ENCODE measurements at regions not wholly inside any gene's neighbourhood (a gene's known extent, or its start where the extent isn't known, plus 50 kb on each side); places are given as distances from the start of the nearest gene placed in this dataset.

DNA sequence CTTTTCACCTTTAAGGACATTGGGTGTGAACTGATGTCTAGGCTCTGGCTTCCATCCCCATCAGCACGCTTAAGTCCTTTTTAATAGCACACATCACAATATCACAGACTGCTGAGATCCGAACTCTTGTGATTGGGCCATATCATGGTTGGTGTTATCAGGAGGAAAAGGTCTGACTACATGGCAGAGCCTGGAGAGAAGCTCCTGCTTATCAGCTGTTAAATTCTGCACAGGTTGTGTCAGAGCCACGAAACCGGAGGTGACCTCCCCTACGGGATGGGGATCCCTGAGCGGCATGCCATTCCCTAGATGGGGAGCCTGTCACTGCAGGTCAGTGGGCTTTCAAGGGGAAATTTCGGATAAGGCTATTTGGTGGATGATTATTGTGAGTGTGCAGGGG, 182.4 kb downstream of the INHBA start:
- no peak for FAIRE-seq

DNA sequence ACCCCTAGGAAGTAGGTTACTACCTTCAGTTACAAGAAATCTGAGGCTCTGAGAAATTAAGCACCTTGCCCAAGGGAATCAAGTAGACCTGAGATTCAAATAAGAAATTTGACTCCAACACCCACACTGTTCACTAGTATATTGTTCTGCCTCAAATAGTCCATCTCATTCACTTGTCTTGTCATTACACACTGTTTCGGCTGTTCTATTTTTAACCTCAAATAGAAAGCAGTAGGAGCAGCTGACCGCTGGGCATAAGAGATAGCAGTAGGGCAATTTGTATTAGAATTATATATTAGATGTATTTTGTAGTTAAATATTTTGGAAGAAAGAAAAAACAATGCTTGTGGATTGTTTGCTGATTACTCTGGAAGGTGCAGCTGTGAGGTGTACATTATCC, 185.1 kb downstream of the INHBA start:
- no peak for FAIRE-seq

- FAIRE-seq: no peak
These were observed 194.1 kb downstream of the INHBA start for GRCh38 chr7:41508755-41509154.

DNA sequence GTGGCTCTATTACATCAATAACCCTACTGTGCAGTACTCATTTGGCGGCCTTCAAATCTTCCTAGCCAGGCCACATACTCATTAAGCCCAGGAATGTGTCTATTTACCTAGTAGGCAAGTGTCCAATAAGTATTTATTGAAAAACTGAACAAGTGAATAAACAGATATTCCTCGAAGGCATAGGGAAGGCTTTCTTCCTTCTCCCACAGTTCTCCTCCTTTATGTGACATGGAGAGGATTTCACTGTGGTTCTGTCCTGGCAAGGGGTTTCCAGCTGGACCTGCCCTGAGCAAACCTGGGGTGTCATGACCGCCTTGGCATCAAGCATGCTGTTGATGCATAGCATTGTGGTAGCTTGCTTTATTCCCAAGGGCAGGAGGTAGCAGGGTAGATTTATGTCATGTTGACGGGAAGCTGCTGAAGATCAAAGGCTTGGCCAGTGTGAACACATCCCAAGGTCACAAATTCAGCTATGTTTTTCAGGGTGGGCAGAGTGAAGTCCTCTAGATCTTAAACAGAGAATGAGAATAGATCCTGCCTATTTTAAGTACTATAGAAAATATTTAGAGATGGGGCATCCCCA, 195.1 kb downstream of the INHBA start:
- no peak for FAIRE-seq

GRCh38 chr7:41504214-41504980, 198.5 kb downstream of the INHBA start:
- no peak for FAIRE-seq

- FAIRE-seq: no peak
These were observed 199.5 kb downstream of the INHBA start for GRCh38 chr7:41503438-41503837.

- no peak for FAIRE-seq
These were observed 201.4 kb downstream of the INHBA start for GRCh38 chr7:41501466-41501865.

DNA sequence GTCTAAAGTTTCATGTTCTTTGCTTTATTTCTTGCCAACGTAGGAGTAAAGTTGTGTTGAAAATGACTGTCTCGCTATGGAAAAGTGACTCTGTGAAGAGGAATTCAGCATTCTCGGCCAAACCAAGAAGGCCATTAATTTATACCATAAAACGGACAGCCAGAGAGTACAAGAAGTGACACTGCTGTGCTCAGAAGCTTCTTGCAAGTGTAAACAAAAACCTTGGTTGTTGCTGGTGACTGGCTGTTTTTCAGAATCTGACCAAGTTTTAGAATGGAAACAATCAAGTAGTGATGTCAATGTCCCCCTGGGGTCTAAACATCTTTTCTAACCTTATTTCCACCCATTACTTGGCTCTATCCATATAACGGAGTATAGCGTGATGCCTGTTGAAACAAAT, 201.9 kb downstream of the INHBA start:
- FAIRE-seq: no peak

- no peak for FAIRE-seq
These were observed 210.3 kb downstream of the INHBA start for GRCh38 chr7:41492603-41493002.

GRCh38 chr7:41491883-41492471, 210.9 kb downstream of the INHBA start:
- no peak for FAIRE-seq

- no peak for FAIRE-seq
These were observed 211.6 kb downstream of the INHBA start for GRCh38 chr7:41491308-41491707.

DNA sequence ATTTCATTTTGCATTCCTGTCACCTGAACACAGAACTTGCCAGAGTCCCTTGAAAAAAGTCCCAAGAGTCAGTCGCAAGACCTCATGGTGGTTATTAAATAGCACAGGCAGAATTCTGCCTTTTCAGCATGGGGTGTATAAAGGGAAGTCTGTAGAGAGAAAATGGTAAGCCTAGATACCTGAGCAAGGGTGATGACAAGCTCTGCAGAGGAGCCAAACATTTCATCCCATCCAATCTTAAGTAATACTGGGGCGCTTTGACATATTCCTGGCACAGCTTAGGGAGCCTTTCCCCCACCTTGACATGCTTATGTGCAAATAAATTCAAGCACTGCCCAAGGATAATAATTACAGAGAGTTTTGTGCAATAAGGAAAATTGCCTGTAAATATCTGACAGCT, 213.0 kb downstream of the INHBA start:
- no peak for FAIRE-seq

DNA sequence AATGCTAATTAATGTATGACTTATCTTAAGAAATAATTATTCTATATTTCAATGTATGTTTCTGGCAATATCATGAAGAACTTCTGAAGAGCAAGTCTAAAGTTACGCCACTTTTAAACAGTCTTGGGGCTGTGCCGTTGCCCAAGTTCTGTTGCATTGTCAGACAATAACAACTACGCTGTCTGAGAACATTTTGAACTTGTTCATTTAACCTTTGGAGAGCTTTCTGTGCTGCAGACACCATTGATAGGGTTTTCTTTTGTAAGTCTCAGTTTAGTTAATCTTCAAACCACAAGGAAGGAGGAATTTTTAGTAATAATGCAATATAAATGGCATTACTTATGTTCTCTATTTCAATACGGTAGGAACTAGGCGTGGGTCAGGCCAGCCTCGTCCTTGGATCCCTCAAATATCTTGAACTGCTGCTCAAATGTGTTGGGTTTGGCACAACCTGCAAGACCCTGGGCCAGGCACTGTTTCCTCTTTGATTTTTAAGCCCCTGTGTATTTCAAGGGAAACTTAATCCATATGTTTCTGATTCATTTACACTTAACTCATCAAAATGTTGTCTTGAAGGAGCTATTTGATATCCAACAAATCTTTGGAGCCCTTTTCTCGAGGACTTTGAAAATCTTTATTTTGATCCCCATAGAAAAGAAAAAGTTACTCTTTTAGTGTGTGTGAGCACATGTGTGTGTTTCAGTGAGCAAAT, 215.5 kb downstream of the INHBA start:
- FAIRE-seq: no peak

GRCh38 chr7:41481353-41481752, 221.5 kb downstream of the INHBA start:
- no peak for FAIRE-seq

DNA sequence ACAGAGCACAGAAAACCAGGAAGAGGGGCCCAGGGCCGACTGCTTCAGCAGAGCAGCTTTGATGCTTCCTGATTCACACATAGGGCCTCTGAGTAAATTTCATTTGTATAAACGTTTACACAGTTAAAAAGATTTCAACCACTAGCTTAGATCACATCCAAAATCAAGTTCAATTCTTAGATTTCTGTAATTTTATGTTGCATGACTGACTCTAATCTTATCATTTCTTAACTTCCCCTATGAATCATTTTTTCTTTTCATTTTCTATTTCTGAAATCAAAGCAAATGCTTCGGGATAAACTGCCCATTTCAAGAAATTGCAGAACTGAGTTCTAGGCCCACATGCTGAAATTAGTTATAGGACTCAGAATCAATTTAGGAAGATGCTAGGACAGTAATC, 224.7 kb downstream of the INHBA start:
- no peak for FAIRE-seq

- FAIRE-seq: no peak
These were observed 226.5 kb downstream of the INHBA start for GRCh38 chr7:41476460-41476803.

DNA sequence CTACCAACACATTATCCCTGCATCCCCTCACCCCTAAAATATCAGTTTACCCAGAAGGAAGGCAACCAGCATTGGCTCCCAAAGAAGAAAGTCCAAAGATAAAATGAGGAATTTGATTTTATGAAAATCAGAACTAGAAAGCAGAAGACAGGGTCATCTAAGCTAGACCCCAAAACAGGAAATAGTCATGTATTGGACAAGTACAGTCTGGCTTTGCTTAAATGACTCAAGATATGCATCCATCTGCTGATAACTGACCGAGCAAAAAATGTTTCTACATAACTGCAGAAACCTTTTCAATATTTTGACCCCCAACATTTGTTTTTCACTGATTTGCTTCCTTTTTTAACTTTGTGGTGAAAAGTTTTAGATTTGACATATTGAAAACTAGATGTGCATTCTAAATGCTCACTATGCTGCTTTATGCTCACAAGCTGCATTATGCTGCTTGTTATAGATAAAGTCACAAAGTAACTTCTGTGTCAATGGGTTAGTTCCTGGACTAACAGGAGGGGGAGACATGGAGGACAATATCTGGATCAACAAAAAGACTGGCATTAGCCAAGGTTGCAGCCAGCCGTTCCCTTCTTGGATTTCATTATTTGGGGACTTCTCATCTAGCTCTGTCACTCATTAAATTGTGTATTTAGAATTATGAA, 227.0 kb downstream of the INHBA start:
- no peak for FAIRE-seq

- no peak for FAIRE-seq
These were observed 230.3 kb downstream of the INHBA start for GRCh38 chr7:41472427-41473125.

DNA sequence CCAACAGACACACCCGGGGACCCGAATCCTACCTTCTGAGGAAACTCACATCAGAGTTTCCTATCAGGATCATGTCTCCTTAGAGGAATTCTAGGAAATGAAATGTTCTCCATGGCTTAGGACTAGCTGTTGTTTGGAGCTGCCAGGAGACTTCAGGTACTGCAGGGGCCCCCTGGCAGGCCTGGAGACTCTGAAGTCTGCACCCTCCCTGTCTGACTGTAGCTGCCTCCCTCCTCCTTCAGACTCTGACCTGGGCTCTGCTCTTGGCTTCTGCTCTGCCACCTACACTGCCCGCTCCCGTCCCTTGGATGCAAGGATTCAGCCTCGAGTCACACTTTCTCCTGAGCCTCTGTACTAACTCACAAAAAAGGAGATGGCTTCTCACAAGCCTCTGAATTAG, 232.8 kb downstream of the INHBA start:
- FAIRE-seq: no peak

- FAIRE-seq: no peak
These were observed 235.3 kb downstream of the INHBA start for GRCh38 chr7:41467596-41467995.

DNA sequence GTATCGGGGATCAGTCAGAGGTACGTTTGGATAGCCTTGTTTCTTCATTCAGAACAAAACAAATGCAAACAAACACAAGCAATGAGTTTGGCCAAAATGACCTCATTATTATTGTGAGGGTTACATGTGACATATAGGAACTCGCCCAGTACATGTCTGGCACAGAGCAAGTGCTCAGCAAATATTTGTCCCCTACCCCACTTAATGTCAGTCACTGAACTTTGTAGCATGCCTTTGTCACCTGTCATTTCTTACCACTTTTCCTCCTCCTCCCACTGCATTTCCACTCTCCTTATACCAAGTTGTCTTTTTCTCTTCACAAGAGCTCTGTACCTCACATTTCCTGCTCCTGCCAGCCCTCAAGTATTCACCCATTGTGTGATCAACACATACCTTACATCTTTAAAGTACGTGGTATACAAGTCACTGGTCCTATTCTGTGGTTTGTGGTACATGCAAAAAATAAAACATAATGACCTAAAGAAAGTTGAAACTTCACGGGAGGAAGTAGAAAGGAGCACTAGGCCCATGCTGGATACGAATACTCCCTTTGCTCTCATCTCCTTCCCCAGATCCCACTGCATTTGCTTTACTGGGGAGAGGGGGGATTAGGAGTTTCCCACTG, 236.0 kb downstream of the INHBA start:
- no peak for FAIRE-seq

DNA sequence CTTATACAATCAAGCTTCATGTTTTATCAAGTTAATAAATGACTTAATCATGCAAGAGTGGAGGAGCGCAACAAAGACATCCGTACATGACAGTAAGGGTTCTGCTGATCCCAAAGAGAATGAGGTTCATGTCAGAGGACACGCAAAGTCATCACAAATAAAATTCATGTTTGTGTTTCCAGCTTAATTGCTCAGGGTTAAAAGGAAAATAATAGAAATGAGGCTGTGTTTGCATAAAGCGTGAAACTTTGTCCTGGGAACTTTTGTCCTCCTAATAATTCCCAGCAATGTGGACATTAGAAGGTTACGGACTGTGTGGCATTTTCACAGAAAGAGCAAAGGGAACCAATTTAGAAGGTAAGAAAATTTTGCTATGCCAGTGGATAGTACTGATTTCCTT, 237.3 kb downstream of the INHBA start:
- FAIRE-seq: no peak
